GM13977 (cell line): ENCODE measurements at regions not wholly inside any gene's neighbourhood (a gene's known extent, or its start where the extent isn't known, plus 50 kb on each side); places are given as distances from the start of the nearest gene placed in this dataset.
"Not testable (repeated sequence)": the region's sequence is repeated elsewhere in the genome, so short reads cannot be mapped to it uniquely, and the experiment has no call there.

ENCODE experiments used
- DNase-seq: peaks from one replicate; pipeline ENCODE4 v3.0.0; 2012; ENCODE audit warnings: low spot score
- CTCF ChIP-seq: IDR thresholded peaks from 2 replicates; pipeline ENCODE4 v1.5.1; 2012; ENCODE audit warnings: mild to moderate bottlenecking, control low read depth; ENCODE audit not compliant: insufficient read depth; ENCODE audit errors: extremely low read depth, missing control alignments
- in situ Hi-C: fragments of 300-500 bp; cut with MboI; formaldehyde crosslinking; loops from one replicate; pipeline ENCODE4 v1.12.0; 2022; ENCODE audit warnings: low sequenced_read_pairs, low pct_unique_long_range_greater_than_20kb, mixed read lengths, inconsistent platforms; ENCODE audit not compliant: unreplicated experiment

- in situ Hi-C loops, result no loop called here
- TF ChIP-seq CTCF, result no peak
- DNase-seq, result no peak
Measured at GRCh38 chr10:36423821-36424248, 701.6 kb upstream of the ANKRD30A start.

GRCh38 chr10:36421992-36422391 lies 703.4 kb upstream of the ANKRD30A start:
- in situ Hi-C loops, result no loop called here

DNA sequence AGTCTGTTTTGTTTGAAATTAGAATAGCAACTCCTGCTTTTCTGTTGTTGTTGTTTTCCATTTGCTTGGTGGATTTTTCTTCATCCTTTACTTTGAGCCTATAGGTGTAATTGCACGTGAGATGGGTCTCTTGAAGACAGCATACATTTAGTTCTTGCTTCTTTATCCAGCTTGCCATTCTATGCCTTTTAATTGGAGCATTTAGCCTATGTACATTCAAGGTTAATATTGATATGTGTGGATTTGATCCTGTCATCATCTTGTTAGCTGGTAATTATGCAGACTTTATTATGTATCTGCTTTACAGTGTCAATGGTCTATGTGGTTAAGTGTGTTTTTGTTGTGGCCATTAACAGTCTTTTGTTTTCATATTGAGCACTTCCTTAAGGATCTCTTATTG lies 708.9 kb upstream of the ANKRD30A start:
- in situ Hi-C loops, result no loop called here
- no peak for DNase-seq
- TF ChIP-seq CTCF, result no peak

More at GRCh38 chr10:36421992-36422391, 703.4 kb upstream of the ANKRD30A start:
- TF ChIP-seq CTCF, result no peak
- no peak for DNase-seq

- in situ Hi-C loops, result no loop called here
- no peak for TF ChIP-seq CTCF
- DNase-seq, result no peak
Measured at GRCh38 chr10:36412942-36413341, 712.5 kb upstream of the ANKRD30A start.

- DNase-seq, in situ Hi-C loops: not testable (repeated sequence)
Measured at GRCh38 chr10:36400238-36400637, 725.2 kb upstream of the ANKRD30A start.

DNA sequence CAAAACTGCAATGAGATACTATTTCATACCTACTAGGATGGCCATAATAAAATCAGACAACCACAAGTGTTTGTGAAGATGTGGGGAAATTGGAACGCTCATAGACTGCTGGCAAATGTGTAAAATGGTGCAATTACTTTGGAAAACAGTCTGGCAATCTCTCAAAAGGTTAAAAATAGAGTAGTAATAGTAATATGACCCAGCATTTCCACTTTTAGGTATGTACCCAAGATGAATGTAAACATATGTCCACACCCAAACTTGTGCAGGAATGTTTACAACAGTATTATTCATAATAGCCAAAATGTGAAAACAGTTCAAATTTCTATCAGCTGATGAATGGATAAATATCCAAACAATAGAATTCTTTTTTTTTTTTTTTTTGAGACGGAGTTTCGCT lies 731.6 kb upstream of the ANKRD30A start:
- no peak for DNase-seq
- TF ChIP-seq CTCF, result no peak
- in situ Hi-C loops, result no loop called here

DNA sequence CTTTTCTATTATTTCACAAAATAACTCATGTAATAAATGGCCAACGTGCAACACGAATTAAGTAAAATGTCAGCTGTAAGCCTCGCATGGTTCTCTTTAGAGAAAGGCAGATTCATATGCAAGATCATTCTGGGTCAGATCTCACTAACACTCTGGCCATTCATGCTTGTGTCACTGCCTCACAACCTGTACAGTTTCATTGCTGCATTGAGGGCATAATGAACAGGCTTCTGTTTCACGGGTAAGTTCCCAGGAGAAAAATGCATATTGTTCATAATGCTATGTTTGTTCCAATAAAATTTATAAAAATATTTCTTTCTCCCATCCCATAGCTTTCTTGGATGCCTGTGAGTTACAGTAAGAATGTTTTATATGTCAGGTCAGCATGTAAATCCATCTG lies 734.0 kb upstream of the ANKRD30A start:
- in situ Hi-C loops, result no loop called here
- no peak for TF ChIP-seq CTCF
- no peak for DNase-seq

GRCh38 chr10:36390221-36390620 lies 735.2 kb upstream of the ANKRD30A start:
- TF ChIP-seq CTCF, result no peak
- DNase-seq, result no peak

More at GRCh38 chr10:36390221-36390620, 735.2 kb upstream of the ANKRD30A start:
- in situ Hi-C loops, result no loop called here
